Liver (tissue), 8 donors: ENCODE measurements at regions not wholly inside any gene's neighbourhood (a gene's known extent, or its start where the extent isn't known, plus 50 kb on each side); places are given as distances from the start of the nearest gene placed in this dataset.

Source experiments
- DNase-seq: peaks from one replicate; pipeline ENCODE4 v3.0.0-alpha.2; 2017; ENCODE audit warnings: low spot score
- H3K27ac ChIP-seq, 2 donors: one replicate each; pipeline ENCODE4 v1.7.0; 2013; ENCODE audit warnings: inconsistent platforms in 2 of 2, low read length in 2 of 2, control low read depth in 1 of 2, low read depth in 1 of 2, mild to moderate bottlenecking in 1 of 2
- H3K27me3 ChIP-seq, 4 donors: one replicate each; pipeline versions ENCODE4 v1.6.1 to v1.7.0; 2013; ENCODE audit warnings: low read length in 3 of 4, inconsistent platforms in 1 of 4, mild to moderate bottlenecking in 1 of 4, moderate library complexity in 1 of 4; ENCODE audit not compliant: control insufficient read depth in 4 of 4, insufficient read depth in 4 of 4
- H3K36me3 ChIP-seq, 4 donors: one replicate each; pipeline versions ENCODE4 v1.6.1 to v1.7.0; 2013; ENCODE audit warnings: low read length in 3 of 4, mild to moderate bottlenecking in 3 of 4, low read depth in 1 of 4, moderate library complexity in 1 of 4; ENCODE audit not compliant: control insufficient read depth in 4 of 4, insufficient read depth in 3 of 4
- H3K4me1 ChIP-seq, 4 donors: one replicate each; pipeline versions ENCODE4 v1.6.1 to v1.7.0; 2013; ENCODE audit warnings: low read length in 3 of 4, mild to moderate bottlenecking in 3 of 4, moderate library complexity in 1 of 4; ENCODE audit not compliant: control insufficient read depth in 4 of 4, insufficient read depth in 4 of 4
- H3K4me3 ChIP-seq, 3 donors: one replicate each; pipeline versions ENCODE4 v1.6.1 to v1.7.0; 2013; ENCODE audit warnings: low read length in 3 of 3, control low read depth in 1 of 3, low read depth in 1 of 3, mild to moderate bottlenecking in 1 of 3
- H3K9ac ChIP-seq, 2 donors: one replicate each; pipeline ENCODE4 v1.7.0; 2013; ENCODE audit warnings: low read length in 2 of 2, mild to moderate bottlenecking in 2 of 2, moderate library complexity in 2 of 2, control low read depth in 1 of 2, low read depth in 1 of 2
- H3K9me3 ChIP-seq, 4 donors: one replicate each; pipeline versions ENCODE4 v1.6.1 to v1.7.0; 2013; ENCODE audit warnings: low read length in 3 of 4; ENCODE audit not compliant: control insufficient read depth in 4 of 4
- ATF3 ChIP-seq: IDR thresholded peaks from 2 replicates; pipeline ENCODE4 v1.6.1; 2016; ENCODE audit warnings: antibody characterized with exemption
- CTCF ChIP-seq: fragments of 150-350 bp; IDR thresholded peaks from 2 replicates; pipeline ENCODE4 v1.5.1; 2017; ENCODE audit warnings: improper control_type of control experiment, low read depth, low read length; ENCODE audit not compliant: missing input control
- EGR1 ChIP-seq, 2 donors: IDR thresholded peaks; 2 replicates each; pipeline ENCODE4 v1.6.1; 2016 to 2018; ENCODE audit warnings: antibody characterized with exemption in 2 of 2, low read depth in 2 of 2
- FOXA1 ChIP-seq: IDR thresholded peaks from 2 replicates; pipeline ENCODE4 v1.6.1; 2016; ENCODE audit warnings: antibody characterized with exemption
- FOXA2 ChIP-seq: IDR thresholded peaks from 2 replicates; pipeline ENCODE4 v1.6.1; 2016; ENCODE audit warnings: antibody characterized with exemption
- GABPA ChIP-seq, 2 donors: IDR thresholded peaks in 1 of 2; conservative IDR thresholded peaks in 1 of 2; 2 replicates each; pipeline ENCODE4 v1.6.1; 2016; ENCODE audit warnings: antibody characterized with exemption in 2 of 2, mild to moderate bottlenecking in 1 of 2, moderate library complexity in 1 of 2
- HNF4A ChIP-seq, 2 donors: conservative IDR thresholded peaks; 2 replicates each; pipeline ENCODE4 v1.6.1; 2016; ENCODE audit warnings: antibody characterized with exemption in 2 of 2, mild to moderate bottlenecking in 2 of 2
- HNF4G ChIP-seq: IDR thresholded peaks from 2 replicates; pipeline ENCODE4 v1.6.1; 2016; ENCODE audit warnings: antibody characterized with exemption
- JUND ChIP-seq, 2 donors: IDR thresholded peaks; 2 replicates each; pipeline ENCODE4 v1.6.1; 2016; ENCODE audit warnings: antibody characterized with exemption in 2 of 2
- MAX ChIP-seq: IDR thresholded peaks from 2 replicates; pipeline ENCODE4 v1.6.1; 2016; ENCODE audit warnings: antibody characterized with exemption
- NR2F2 ChIP-seq: IDR thresholded peaks from 2 replicates; pipeline ENCODE4 v1.6.1; 2016; ENCODE audit warnings: antibody characterized with exemption
- RAD21 ChIP-seq, 2 donors: IDR thresholded peaks; 2 replicates each; pipeline ENCODE4 v1.6.1; 2016; ENCODE audit warnings: antibody characterized with exemption in 2 of 2, mild to moderate bottlenecking in 2 of 2
- REST ChIP-seq: IDR thresholded peaks from 2 replicates; pipeline ENCODE4 v1.6.1; 2016; ENCODE audit warnings: antibody characterized with exemption, mild to moderate bottlenecking
- RXRA ChIP-seq, 2 donors: IDR thresholded peaks; 2 replicates each; pipeline ENCODE4 v1.6.1; 2017 to 2018; ENCODE audit warnings: antibody characterized with exemption in 2 of 2, mild to moderate bottlenecking in 1 of 2
- SP1 ChIP-seq: IDR thresholded peaks from 2 replicates; pipeline ENCODE4 v1.6.1; 2018; ENCODE audit warnings: antibody characterized with exemption, mild to moderate bottlenecking
- TAF1 ChIP-seq: conservative IDR thresholded peaks from 2 replicates; pipeline ENCODE4 v1.6.1; 2016; ENCODE audit warnings: antibody characterized with exemption, mild to moderate bottlenecking
- YY1 ChIP-seq: IDR thresholded peaks from 2 replicates; pipeline ENCODE4 v1.6.1; 2016; ENCODE audit warnings: antibody characterized with exemption, mild to moderate bottlenecking
- ZBTB33 ChIP-seq: IDR thresholded peaks from 2 replicates; pipeline ENCODE4 v1.6.1; 2016; ENCODE audit warnings: antibody characterized with exemption
- WGBS: extraction: QIAGEN DNeasy Blood & Tissue Kit; methylation state at CpG from one replicate; pipeline ENCODE4 v1.1.7; 2013; 5-methylcytosine and 5-hydroxymethylcytosine counted together
- donor health status: healthy.
- donor health status: healthy.
- donor health status: healthy.
- donor health status: healthy.
- donor health status: healthy.

- TF ChIP-seq RAD21 (IDR thresholded peaks at IDR 0.05) (no peak), MAX (no peak), YY1 (no peak), EGR1 (IDR thresholded peaks at IDR 0.05; ENCODE audit: low read depth in 2 of 2) (no peak), SP1 (no peak), ZBTB33 (no peak), REST (no peak), TAF1 (no peak), RXRA (IDR thresholded peaks at IDR 0.05) (no peak)
- Histone ChIP-seq H3K9ac (no peak overlapping the region), H3K4me3 (no peak overlapping the region), H3K27ac (no peak overlapping the region), H3K4me1 (no peaks in the 10 kb centered on the region), H3K27me3 (peaks cover 0 to 2% (median 0%) of the 10 kb centered on the region in 4 donors), H3K36me3 (no peaks in the 10 kb centered on the region), H3K9me3 (peaks cover 0 to 5% (median 1%) of the 10 kb centered on the region in 4 donors)
- 75% methylated on average over 2 of the region's 2 CpGs for whole genome bisulfite sequencing
- no peak for DNase-seq
Observed at GRCh38 chr16:7871979-7872378, 539.3 kb downstream of the RBFOX1 start.

- 62% methylated on average over 9 of the region's 9 CpGs for WGBS
- no peak for DNase-seq
- TF ChIP-seq HNF4A (conservative IDR thresholded peaks at IDR 0.05) (no peak), FOXA2 (no peak), RXRA (IDR thresholded peaks at IDR 0.05) (no peak), REST (no peak), SP1 (no peak), TAF1 (no peak), RAD21 (IDR thresholded peaks at IDR 0.05) (no peak), CTCF (no peak), EGR1 (IDR thresholded peaks at IDR 0.05; ENCODE audit: low read depth in 2 of 2) (no peak), GABPA (IDR thresholded peaks at IDR 0.05 in 1 of 2, conservative IDR thresholded peaks at IDR 0.05 in 1 of 2) (no peak), ZBTB33 (no peak), ATF3 (no peak), HNF4G (no peak), YY1 (no peak), NR2F2 (no peak), MAX (no peak), FOXA1 (no peak), JUND (IDR thresholded peaks at IDR 0.05) (no peak)
Observed at GRCh38 chr16:7871371-7871770, 538.7 kb downstream of the RBFOX1 start.

More at GRCh38 chr16:7871371-7871770, 538.7 kb downstream of the RBFOX1 start:
- Histone ChIP-seq H3K27me3 (peaks cover 0 to 2% (median 0%) of the 10 kb centered on the region in 4 donors), H3K27ac (no peak overlapping the region), H3K36me3 (no peaks in the 10 kb centered on the region), H3K9ac (no peak overlapping the region), H3K9me3 (peaks cover 0 to 5% (median 1%) of the 10 kb centered on the region in 4 donors), H3K4me3 (no peak overlapping the region), H3K4me1 (no peaks in the 10 kb centered on the region)
